Karpas-422 (cell line): ENCODE measurements at regions not wholly inside any gene's neighbourhood (a gene's known extent, or its start where the extent isn't known, plus 50 kb on each side); places are given as distances from the start of the nearest gene placed in this dataset.

ENCODE experiments used
- DNase-seq: peaks from one replicate; pipeline ENCODE4 v3.0.0-alpha.2; 2015
- H2AFZ ChIP-seq: fragments of 200-600 bp; sonication (generic); 2 replicates; pipeline ENCODE4 v1.6.1; 2014; ENCODE audit warnings: antibody characterized with exemption, low read length, mixed read lengths
- H3K27ac ChIP-seq: fragments of 200-600 bp; sonication (generic); 2 replicates; pipeline ENCODE4 v1.5.1; 2014; ENCODE audit warnings: mild to moderate bottlenecking, low read length, moderate library complexity
- H3K27me3 ChIP-seq: fragments of 200-600 bp; sonication (generic); 2 replicates; pipeline ENCODE4 v1.6.1; 2014; ENCODE audit warnings: low read length, mixed read lengths
- H3K36me3 ChIP-seq: fragments of 200-600 bp; sonication (generic); 2 replicates; pipeline ENCODE4 v1.6.1; 2014; ENCODE audit warnings: low read length, mixed read lengths; ENCODE audit not compliant: insufficient read depth
- H3K4me1 ChIP-seq: fragments of 200-600 bp; sonication (generic); 2 replicates; pipeline ENCODE4 v1.6.1; 2014; ENCODE audit warnings: mild to moderate bottlenecking, low read length, mixed read lengths
- H3K4me2 ChIP-seq: fragments of 200-600 bp; sonication (generic); 2 replicates; pipeline ENCODE4 v1.6.1; 2014; ENCODE audit warnings: low read length, low read depth, mild to moderate bottlenecking; ENCODE audit not compliant: poor library complexity, severe bottlenecking
- H3K4me3 ChIP-seq: fragments of 200-600 bp; sonication (generic); 2 replicates; pipeline ENCODE4 v1.5.1; 2014; ENCODE audit warnings: mild to moderate bottlenecking, antibody characterized with exemption, low read length, mixed read lengths
- H3K79me2 ChIP-seq: fragments of 200-600 bp; sonication (generic); 2 replicates; pipeline ENCODE4 v1.6.1; 2014; ENCODE audit warnings: mild to moderate bottlenecking, low read length, mixed read lengths
- H3K9ac ChIP-seq: fragments of 200-600 bp; sonication (generic); 2 replicates; pipeline ENCODE4 v1.6.0; 2014; ENCODE audit warnings: low read length
- H3K9me2 ChIP-seq: fragments of 200-600 bp; sonication (generic), shearing (Covaris generic); replicated peaks from 2 replicates; pipeline ENCODE4 v1.6.0; 2014; ENCODE audit warnings: mild to moderate bottlenecking, low read length, moderate library complexity; ENCODE audit not compliant: insufficient read depth
- H3K9me3 ChIP-seq: fragments of 300-700, 200-600 bp; sonication (generic); 2 replicates; pipeline ENCODE4 v1.6.1; 2014; ENCODE audit warnings: low read length, mixed read lengths
- H4K20me1 ChIP-seq: fragments of 200-600 bp; sonication (generic); 2 replicates; pipeline ENCODE4 v1.6.1; 2014; ENCODE audit warnings: mild to moderate bottlenecking, antibody characterized with exemption, low read length, low read depth; ENCODE audit not compliant: insufficient read depth

DNA sequence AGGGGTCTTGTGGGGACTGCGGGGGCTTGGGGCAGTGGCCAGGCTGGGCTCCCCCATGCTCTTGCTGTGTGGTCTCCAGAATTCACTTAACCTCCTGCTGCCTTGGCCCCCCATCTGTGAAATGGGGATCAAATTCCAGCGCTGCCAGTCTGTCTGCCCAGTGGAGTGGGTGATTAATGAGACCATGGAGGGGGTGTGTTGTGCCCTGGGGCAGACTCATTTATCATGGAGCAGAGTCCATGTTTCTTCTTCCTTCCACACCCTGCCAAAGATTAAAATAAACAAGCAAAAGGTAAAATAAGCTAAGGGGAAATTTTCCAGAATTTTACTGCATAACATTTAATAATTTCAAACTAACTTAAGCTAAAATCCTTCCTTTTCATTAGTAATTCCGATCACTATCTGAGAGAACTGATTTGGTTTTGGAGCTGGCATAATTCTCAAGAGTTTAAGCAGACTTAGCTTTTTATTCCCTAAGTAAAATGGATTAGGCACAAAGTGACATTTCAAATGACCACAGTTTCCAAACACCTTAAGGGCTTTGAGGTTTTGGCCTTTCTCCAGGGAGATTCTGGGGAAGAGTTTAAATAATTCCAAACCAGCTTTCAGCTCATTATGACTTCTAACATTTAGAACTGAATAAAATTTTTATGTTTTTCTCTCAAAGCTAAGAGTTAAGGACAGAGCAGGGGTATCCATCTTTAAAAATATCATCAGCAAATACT lies 211.9 kb downstream of the CXCL12 start:
- no peaks in the 10 kb centered on the region for H3K9me2 ChIP-seq
- H3K9me3 ChIP-seq = no peaks in the 10 kb centered on the region
- H3K9ac ChIP-seq = no peak overlapping the region
- H3K27ac ChIP-seq = no peak overlapping the region
- no peak overlapping the region for H3K4me2 ChIP-seq
- H3K36me3 ChIP-seq = no peaks in the 10 kb centered on the region
- no peak for DNase-seq
- H3K79me2 ChIP-seq = no peaks in the 10 kb centered on the region
- no peak overlapping the region for H3K4me3 ChIP-seq
- H4K20me1 ChIP-seq = no peaks in the 10 kb centered on the region
- no peak overlapping the region for H2AFZ ChIP-seq
- H3K27me3 ChIP-seq = no peaks in the 10 kb centered on the region
- H3K4me1 ChIP-seq = no peaks in the 10 kb centered on the region

DNA sequence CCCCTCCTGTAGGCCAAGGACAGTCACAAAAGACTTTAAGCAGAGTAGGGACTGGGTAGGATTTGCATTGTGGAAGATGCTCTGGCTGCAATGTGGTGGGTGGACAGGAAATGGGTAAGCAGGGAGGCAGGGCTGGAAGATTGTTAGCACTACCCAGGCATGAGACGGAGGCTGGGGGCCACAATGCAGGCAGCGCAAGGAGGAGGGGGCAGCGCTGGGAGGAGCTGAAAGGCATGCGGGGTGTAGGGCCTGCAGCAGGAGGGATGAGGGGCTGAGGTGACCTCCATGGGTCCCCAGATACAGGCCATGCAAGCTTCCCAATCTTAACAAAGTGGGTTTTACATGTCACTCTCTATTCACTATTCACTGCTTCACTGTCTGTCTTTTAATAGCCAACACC lies 213.1 kb downstream of the CXCL12 start:
- H4K20me1 ChIP-seq = no peaks in the 10 kb centered on the region
- H3K9ac ChIP-seq = no peak overlapping the region
- no peaks in the 10 kb centered on the region for H3K36me3 ChIP-seq
- H3K4me2 ChIP-seq = no peak overlapping the region
- no peak overlapping the region for H2AFZ ChIP-seq
- H3K27ac ChIP-seq = no peak overlapping the region
- no peaks in the 10 kb centered on the region for H3K9me3 ChIP-seq
- DNase-seq = no peak
- no peaks in the 10 kb centered on the region for H3K79me2 ChIP-seq
- H3K9me2 ChIP-seq = no peaks in the 10 kb centered on the region
- no peaks in the 10 kb centered on the region for H3K4me1 ChIP-seq
- no peaks in the 10 kb centered on the region for H3K27me3 ChIP-seq
- H3K4me3 ChIP-seq = no peak overlapping the region

DNA sequence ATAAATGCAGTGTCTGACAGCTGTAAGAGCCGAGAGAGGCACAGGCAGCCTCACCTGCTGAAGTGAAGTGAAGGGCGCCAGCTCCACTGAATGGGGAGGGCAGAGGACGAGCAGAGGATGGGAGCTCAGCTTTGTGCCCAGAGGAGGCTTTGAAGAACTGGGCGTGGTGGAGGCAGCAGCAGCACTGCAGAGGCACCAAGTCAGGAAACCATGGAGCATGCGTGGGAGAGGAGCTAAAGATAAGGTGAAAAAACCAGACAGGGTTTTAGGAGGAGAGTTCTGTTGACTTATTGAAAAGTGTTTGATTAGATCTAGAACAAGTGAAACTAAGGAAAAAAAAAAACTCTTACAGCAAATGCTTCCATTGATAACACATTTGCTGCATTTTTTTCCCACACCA lies 216.4 kb downstream of the CXCL12 start:
- DNase-seq = no peak
- Histone ChIP-seq H3K9me2 (no peaks in the 10 kb centered on the region), H3K4me2 (no peak overlapping the region), H3K4me1 (no peaks in the 10 kb centered on the region), H3K79me2 (no peaks in the 10 kb centered on the region), H2AFZ (no peak overlapping the region), H3K9ac (no peak overlapping the region), H4K20me1 (no peaks in the 10 kb centered on the region), H3K36me3 (no peaks in the 10 kb centered on the region), H3K4me3 (no peak overlapping the region), H3K27me3 (no peaks in the 10 kb centered on the region), H3K27ac (no peak overlapping the region), H3K9me3 (no peaks in the 10 kb centered on the region)

DNA sequence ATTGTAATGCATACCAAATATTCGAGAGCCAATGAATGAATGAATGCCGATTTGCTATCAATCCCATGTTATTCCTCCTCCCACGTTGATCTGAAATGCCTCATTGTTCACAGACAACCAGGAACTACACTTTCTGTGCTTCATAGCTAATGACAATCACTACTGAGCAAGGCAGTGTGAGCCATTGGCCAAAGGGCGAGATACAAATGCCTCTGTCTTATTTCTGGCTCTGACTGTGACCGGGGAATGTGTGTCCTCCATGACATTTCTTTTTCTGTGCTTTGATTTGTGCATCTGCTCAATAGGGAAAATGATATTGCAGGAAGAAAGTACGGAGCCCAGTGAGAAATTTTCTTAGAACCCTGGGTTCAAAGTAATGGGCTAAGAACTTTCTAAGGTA lies 217.1 kb downstream of the CXCL12 start:
- H3K79me2 ChIP-seq = no peaks in the 10 kb centered on the region
- no peak overlapping the region for H3K27ac ChIP-seq
- no peaks in the 10 kb centered on the region for H3K4me1 ChIP-seq
- H3K9me3 ChIP-seq = no peaks in the 10 kb centered on the region
- no peak overlapping the region for H2AFZ ChIP-seq
- no peaks in the 10 kb centered on the region for H3K36me3 ChIP-seq
- H3K9me2 ChIP-seq = no peaks in the 10 kb centered on the region
- no peak for DNase-seq
- no peak overlapping the region for H3K4me3 ChIP-seq
- no peak overlapping the region for H3K9ac ChIP-seq
- no peak overlapping the region for H3K4me2 ChIP-seq
- no peaks in the 10 kb centered on the region for H4K20me1 ChIP-seq
- H3K27me3 ChIP-seq = no peaks in the 10 kb centered on the region

DNA sequence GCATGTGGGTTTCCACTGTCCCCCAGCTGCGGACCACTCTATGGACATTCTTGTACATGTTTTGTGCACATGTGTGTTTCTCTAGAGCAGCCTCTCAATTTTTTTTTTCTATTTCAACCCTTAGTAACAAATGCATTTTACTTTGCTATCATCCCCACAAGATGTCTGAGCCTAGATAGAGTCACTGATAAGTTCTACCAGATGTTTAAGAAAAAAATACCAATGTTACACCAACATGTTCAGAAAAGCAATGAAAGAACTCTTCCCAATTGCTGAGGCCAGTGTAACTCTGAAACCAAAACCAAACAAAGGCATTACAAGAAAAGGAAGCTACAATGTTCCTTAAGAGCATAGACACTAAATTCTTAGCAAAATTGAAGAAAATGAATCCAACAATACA lies 218.5 kb downstream of the CXCL12 start:
- H3K9me3 ChIP-seq = no peaks in the 10 kb centered on the region
- H2AFZ ChIP-seq = no peak overlapping the region
- H3K27ac ChIP-seq = no peak overlapping the region
- no peaks in the 10 kb centered on the region for H3K4me1 ChIP-seq
- H3K79me2 ChIP-seq = no peaks in the 10 kb centered on the region
- H3K9ac ChIP-seq = no peak overlapping the region
- no peak for DNase-seq
- H3K9me2 ChIP-seq = no peaks in the 10 kb centered on the region
- H4K20me1 ChIP-seq = no peaks in the 10 kb centered on the region
- no peak overlapping the region for H3K4me2 ChIP-seq
- no peak overlapping the region for H3K4me3 ChIP-seq
- no peaks in the 10 kb centered on the region for H3K27me3 ChIP-seq
- H3K36me3 ChIP-seq = no peaks in the 10 kb centered on the region

DNA sequence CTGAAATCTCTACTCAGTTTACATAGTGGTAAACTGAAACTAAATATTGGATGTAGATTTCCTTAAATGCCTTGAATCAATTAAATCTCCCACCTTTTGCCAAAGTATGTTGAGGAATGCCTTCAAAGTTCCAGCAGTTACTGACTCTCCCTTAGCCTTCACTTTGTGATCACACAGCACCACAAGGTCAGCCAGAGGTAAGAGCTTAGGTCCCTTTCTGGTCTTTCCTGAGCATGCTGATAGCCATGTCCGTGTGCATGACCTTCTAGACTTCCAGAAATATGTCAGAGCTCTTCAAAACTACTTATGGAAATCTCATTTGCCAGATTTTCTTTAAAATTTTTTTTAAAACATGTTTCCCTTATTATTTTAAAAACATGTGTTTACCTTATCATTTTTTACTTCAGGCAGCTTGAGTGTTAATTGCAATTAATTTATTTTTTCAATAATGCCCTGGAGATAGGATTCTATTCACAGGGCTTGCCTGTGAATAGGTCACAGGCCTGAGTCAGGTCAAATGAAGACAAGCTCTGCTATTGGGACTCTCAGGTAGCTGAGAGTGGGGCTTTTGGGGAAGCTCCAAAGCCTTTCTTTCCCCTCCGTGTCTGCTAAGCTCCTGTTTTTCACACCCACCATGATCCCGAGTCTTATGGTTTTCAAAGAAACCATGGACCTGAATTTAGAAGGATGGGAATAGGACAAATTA lies 220.5 kb downstream of the CXCL12 start:
- DNase-seq = no peak
- no peak overlapping the region for H3K27ac ChIP-seq
- H3K36me3 ChIP-seq = no peaks in the 10 kb centered on the region
- no peak overlapping the region for H3K9ac ChIP-seq
- no peaks in the 10 kb centered on the region for H3K79me2 ChIP-seq
- no peaks in the 10 kb centered on the region for H4K20me1 ChIP-seq
- H3K4me3 ChIP-seq = no peak overlapping the region
- no peaks in the 10 kb centered on the region for H3K9me3 ChIP-seq
- H2AFZ ChIP-seq = no peak overlapping the region
- no peak overlapping the region for H3K4me2 ChIP-seq
- no peaks in the 10 kb centered on the region for H3K27me3 ChIP-seq
- H3K9me2 ChIP-seq = no peaks in the 10 kb centered on the region
- H3K4me1 ChIP-seq = no peaks in the 10 kb centered on the region

DNA sequence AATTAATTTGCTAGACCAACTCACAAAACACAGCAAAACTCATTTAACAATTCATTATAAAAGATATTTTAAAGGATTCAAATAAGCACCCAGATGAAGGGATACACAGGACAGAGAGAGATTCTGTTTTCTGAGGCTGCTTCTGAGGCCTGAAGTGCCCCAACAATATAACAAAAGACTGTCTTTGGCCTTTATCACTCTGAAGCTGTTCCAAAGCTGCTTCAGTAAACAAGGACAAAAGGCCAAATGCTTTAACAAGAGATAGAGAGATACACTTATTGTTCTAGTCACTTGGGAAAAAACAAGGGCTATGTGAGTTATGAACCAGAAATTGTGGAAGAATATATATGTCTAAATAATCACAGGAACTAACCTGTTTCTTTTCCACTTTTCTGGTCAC lies 223.7 kb downstream of the CXCL12 start:
- no peak for DNase-seq
- Histone ChIP-seq H3K27me3 (no peaks in the 10 kb centered on the region), H4K20me1 (no peaks in the 10 kb centered on the region), H3K9me2 (no peaks in the 10 kb centered on the region), H2AFZ (no peak overlapping the region), H3K36me3 (no peaks in the 10 kb centered on the region), H3K4me1 (no peaks in the 10 kb centered on the region), H3K4me2 (no peak overlapping the region), H3K9ac (no peak overlapping the region), H3K4me3 (no peak overlapping the region), H3K27ac (no peak overlapping the region), H3K79me2 (no peaks in the 10 kb centered on the region), H3K9me3 (no peaks in the 10 kb centered on the region)

DNA sequence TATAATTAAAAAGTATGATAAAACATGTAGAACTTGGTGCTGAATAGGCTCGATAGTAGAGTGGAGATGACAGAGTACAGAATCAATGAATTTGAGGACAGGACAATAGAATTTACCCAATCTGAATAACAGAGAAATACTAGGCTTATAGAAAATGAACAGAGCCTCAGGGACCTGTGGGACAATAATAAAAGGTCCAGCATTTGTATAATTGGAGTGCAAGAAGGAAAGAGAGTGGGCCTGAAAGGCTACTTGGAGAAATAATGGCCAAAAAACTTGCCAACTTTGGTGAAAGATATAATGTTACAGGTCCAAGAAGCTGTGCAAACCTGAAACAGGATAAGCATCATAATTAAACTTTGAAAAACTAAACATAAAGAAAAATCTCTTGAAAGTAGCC lies 227.3 kb downstream of the CXCL12 start:
- Histone ChIP-seq H3K79me2 (no peaks in the 10 kb centered on the region), H4K20me1 (no peaks in the 10 kb centered on the region), H2AFZ (no peak overlapping the region), H3K4me2 (no peak overlapping the region), H3K36me3 (no peaks in the 10 kb centered on the region), H3K4me3 (no peak overlapping the region), H3K9me3 (no peaks in the 10 kb centered on the region), H3K9ac (no peak overlapping the region), H3K9me2 (no peaks in the 10 kb centered on the region), H3K27me3 (no peaks in the 10 kb centered on the region), H3K4me1 (no peaks in the 10 kb centered on the region), H3K27ac (no peak overlapping the region)
- no peak for DNase-seq
